ENCODE measurements at regions not wholly inside any gene's neighbourhood (a gene's known extent, or its start where the extent isn't known, plus 50 kb on each side); places are given as distances from the start of the nearest gene placed in this dataset.
"Not testable (repeated sequence)": the region's sequence is repeated elsewhere in the genome, so short reads cannot be mapped to it uniquely, and the experiment has no call there.

DNA sequence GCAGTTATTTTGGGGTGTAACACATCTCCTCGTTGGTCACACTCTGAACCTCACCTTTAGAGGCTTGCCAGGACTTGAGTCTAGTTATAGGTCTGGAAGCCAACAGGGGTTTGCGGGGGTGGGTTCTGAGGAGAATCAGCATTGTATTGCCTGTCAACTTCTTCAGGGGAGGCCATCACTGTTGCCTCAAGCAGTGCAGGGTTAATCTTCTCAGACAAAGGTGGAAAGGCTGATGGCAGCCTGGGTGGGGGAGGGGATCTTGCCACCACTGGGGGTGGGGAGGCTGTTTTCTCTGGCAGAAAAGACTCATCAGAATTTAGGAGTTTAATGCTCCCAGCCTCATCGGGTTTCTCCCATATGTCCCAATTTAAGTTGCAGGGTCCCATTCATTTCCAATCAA lies 387.8 kb downstream of the PRR32 start:
- TF ChIP-seq U2AF1 (optimal IDR thresholded peaks at IDR 0.05; ENCODE audit: low read depth, low read length) (no peak), ZSCAN12 (CRISPR knock-in tag; IDR thresholded peaks at IDR 0.05) (no peak), KMT2B (CRISPR knock-in tag; IDR thresholded peaks at IDR 0.05) (no peak), MIXL1 (CRISPR knock-in tag; IDR thresholded peaks at IDR 0.05) (no peak), ATF7-NPFF (CRISPR knock-in tag; IDR thresholded peaks at IDR 0.05; ENCODE audit: low read depth) (no peak), ZNF317 (CRISPR knock-in tag; IDR thresholded peaks at IDR 0.05) (no peak), ZBTB3 (CRISPR knock-in tag; IDR thresholded peaks at IDR 0.05; ENCODE audit: borderline replicate concordance, low read depth) (no peak), ZNF580 (CRISPR knock-in tag; IDR thresholded peaks at IDR 0.05; ENCODE audit: borderline replicate concordance, low read depth) (no peak), ZNF234 (CRISPR knock-in tag; conservative IDR thresholded peaks at IDR 0.05) (no peak), ARID3A (IDR thresholded peaks at IDR 0.05; ENCODE audit: low read depth, low read length) (no peak), GATAD1 (CRISPR knock-in tag; IDR thresholded peaks at IDR 0.05) (no peak)
- TF ChIP-seq, protein P1, sequence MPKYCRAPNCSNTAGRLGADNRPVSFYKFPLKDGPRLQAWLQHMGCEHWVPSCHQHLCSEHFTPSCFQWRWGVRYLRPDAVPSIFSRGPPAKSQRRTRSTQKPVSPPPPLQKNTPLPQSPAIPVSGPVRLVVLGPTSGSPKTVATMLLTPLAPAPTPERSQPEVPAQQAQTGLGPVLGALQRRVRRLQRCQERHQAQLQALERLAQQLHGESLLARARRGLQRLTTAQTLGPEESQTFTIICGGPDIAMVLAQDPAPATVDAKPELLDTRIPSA (CRISPR knock-in tag; IDR thresholded peaks at IDR 0.05; ENCODE audit: borderline replicate concordance): no peak
- Histone ChIP-seq H2AFZ (ENCODE audit: low read length) (no peak overlapping the region), H3K4me2 (ENCODE audit: low read depth, low read length) (no peak overlapping the region), H3K36me3 (replicated peaks in 1 of 2; ENCODE audit: control insufficient read depth in 1 of 2, insufficient read depth in 2 of 2, low read length in 2 of 2) (no peaks in the 10 kb centered on the region), H3K27ac (ENCODE audit: extremely low read length, insufficient read depth, low read length) (no peak overlapping the region), H3K9ac (ENCODE audit: insufficient read depth, low read depth, low read length) (no peak overlapping the region), H3K27me3 (ENCODE audit: control insufficient read depth in 1 of 2, insufficient read depth in 2 of 2, low read length in 2 of 2) (no peaks in the 10 kb centered on the region), H3K4me1 (ENCODE audit: insufficient read depth, low read length) (no peaks in the 10 kb centered on the region), H3K9me3 (ENCODE audit: low read length) (peaks cover 17% of the 10 kb centered on the region), H3K4me3 (replicated peaks in 1 of 3; ENCODE audit: insufficient read depth in 1 of 3, low read depth in 2 of 3, low read length in 3 of 3) (no peak overlapping the region), H3K79me2 (ENCODE audit: insufficient read depth, low read length) (no peaks in the 10 kb centered on the region), H4K20me1 (ENCODE audit: insufficient read depth, low read length) (no peaks in the 10 kb centered on the region)
- in situ Hi-C loops (cut with HindIII; ENCODE audit: extremely low pct_ligation_motif_present, low pct_unique_long_range_greater_than_20kb): no loop called here
- CTCF ChIA-PET (ENCODE audit: low intra/inter-chr PET ratio, low total read pairs): no interaction called here
- no peak for ATAC-seq
- 0% methylated on average over 2 of the region's 3 CpGs for WGBS (ENCODE audit: low lambda C conversion rate)
- intact Hi-C loops (cut with micrococcal nuclease; ENCODE audit: unreplicated experiment): no loop called here
- POLR2A ChIA-PET: no interaction called here
- no peak for FAIRE-seq
- BruUV-seq (replicated peaks): no TSS peak
- no peak for DNase-seq (ENCODE audit: low spot score)

DNA sequence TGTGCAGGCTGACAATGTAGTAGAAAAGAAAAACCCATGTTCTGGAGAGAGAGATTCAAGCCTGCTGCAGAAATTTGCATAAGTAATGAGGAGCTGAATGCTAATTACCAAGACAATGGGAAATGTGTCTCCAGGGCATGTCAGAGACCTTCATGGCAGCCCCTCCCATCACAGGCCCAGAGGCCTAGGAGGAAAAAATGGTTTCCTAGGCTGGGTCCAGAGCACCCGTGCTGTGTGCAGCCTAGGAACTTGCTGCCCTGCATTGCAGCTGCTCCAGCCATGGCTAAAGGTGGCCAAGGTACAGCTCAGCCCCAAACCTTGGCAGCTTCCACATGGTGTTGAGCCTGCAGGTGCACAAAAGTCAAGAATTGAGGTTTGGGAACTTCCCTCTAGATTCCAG lies 402.3 kb downstream of the PRR32 start:
- CTCF ChIA-PET (ENCODE audit: low intra/inter-chr PET ratio, low total read pairs); H3K9ac ChIP-seq (ENCODE audit: insufficient read depth, low read depth, low read length); ATAC-seq; POLR2A ChIA-PET; in situ Hi-C loops (cut with HindIII; ENCODE audit: extremely low pct_ligation_motif_present, low pct_unique_long_range_greater_than_20kb); H3K27me3 ChIP-seq (ENCODE audit: control insufficient read depth in 1 of 2, insufficient read depth in 2 of 2, low read length in 2 of 2); intact Hi-C loops (cut with micrococcal nuclease; ENCODE audit: unreplicated experiment); H3K27ac ChIP-seq (ENCODE audit: extremely low read length, insufficient read depth, low read length); H3K36me3 ChIP-seq (replicated peaks in 1 of 2; ENCODE audit: control insufficient read depth in 1 of 2, insufficient read depth in 2 of 2, low read length in 2 of 2); BruUV-seq (replicated peaks); H3K79me2 ChIP-seq (ENCODE audit: insufficient read depth, low read length); H3K4me1 ChIP-seq (ENCODE audit: insufficient read depth, low read length); H3K4me2 ChIP-seq (ENCODE audit: low read depth, low read length); DNase-seq (ENCODE audit: low spot score); H4K20me1 ChIP-seq (ENCODE audit: insufficient read depth, low read length); H3K4me3 ChIP-seq (replicated peaks in 1 of 3; ENCODE audit: insufficient read depth in 1 of 3, low read depth in 2 of 3, low read length in 3 of 3); FAIRE-seq; H2AFZ ChIP-seq (ENCODE audit: low read length): not testable (repeated sequence)
- H3K9me3 ChIP-seq (ENCODE audit: low read length): peaks cover 25% of the 10 kb centered on the region; the same call in 1 of the 2 replicates
- WGBS (ENCODE audit: low lambda C conversion rate): no CpG with 5 or more reads among the region's 1 CpG

Measured in HepG2 (cell line).